HCT116 (cell line): ENCODE measurements at regions not wholly inside any gene's neighbourhood (a gene's known extent, or its start where the extent isn't known, plus 50 kb on each side); places are given as distances from the start of the nearest gene placed in this dataset.

Source experiments
- ATAC-seq: fragments of 200-7000 bp; cut with Tn5 transposase; 2 replicates; pipeline ENCODE4 v1.9.1; 2020; ENCODE audit warnings: mild to moderate bottlenecking, moderate library complexity
- BruUV-seq: library from RNA; stranded (reverse); fragments of 400-500 nt; replicated peaks from 2 replicates; lab custom pipeline; 2021; lab: Mats Ljungman, UMichigan
- CTCF ChIA-PET: fragments of 300-600 bp; sonication (Branson Sonifier 250); formaldehyde crosslinking; loops from one replicate; lab custom pipeline; 2021; ENCODE audit warnings: antibody characterized with exemption; lab: Charles Lee
- POLR2A ChIA-PET: fragments of 300-600, 350-600 bp; sonication (Branson Sonifier 250); formaldehyde crosslinking; loops from one replicate; lab custom pipeline; 2021; ENCODE audit warnings: antibody characterized with exemption; lab: Charles Lee
- RAD21 ChIA-PET, 2 experiments: fragments of 300-600 bp; sonication (Branson Sonifier 250); formaldehyde crosslinking; loops; one replicate each; lab custom pipeline; 2023; ENCODE audit warnings: low total read pairs in 2 of 2; ENCODE audit not compliant: uncharacterized antibody in 2 of 2, unreplicated experiment in 2 of 2, low non-redundant PET in 1 of 2; lab: Charles Lee
- DNase-seq: peaks from one replicate; pipeline ENCODE4 v3.0.0-alpha.2; 2010; ENCODE audit warnings: low read depth, low spot score
- H2AFZ ChIP-seq: fragments of 200-600 bp; shearing (Covaris generic), sonication (generic); 2 replicates; pipeline ENCODE4 v1.6.1; 2017; ENCODE audit warnings: low read depth, mixed run types, mixed read lengths, antibody characterized with exemption, low read length; ENCODE audit not compliant: poor library complexity, severe bottlenecking
- H3K27ac ChIP-seq: 2 replicates; pipeline ENCODE4 v1.5.1; 2012; ENCODE audit warnings: low read depth, low read length
- H3K27me3 ChIP-seq: fragments of 200-600 bp; sonication (generic); 2 replicates; pipeline ENCODE4 v1.6.1; 2016; ENCODE audit warnings: mixed run types, low read length, mixed read lengths; ENCODE audit not compliant: insufficient read depth
- H3K36me3 ChIP-seq, 2 experiments: fragments of 200-500 bp in 1 of 2; fragments of 200-600 bp in 1 of 2; sonication (Bioruptor generic) in 1 of 2; sonication (generic) in 1 of 2; 2 replicates each; pipeline versions ENCODE4 v1.5.1 to v1.6.1; 2014 to 2016; ENCODE audit warnings: low read length in 2 of 2, inconsistent platforms in 1 of 2, mixed read lengths in 1 of 2, mixed run types in 1 of 2; ENCODE audit not compliant: insufficient read depth in 2 of 2, control insufficient read depth in 1 of 2
- H3K4me1 ChIP-seq, 2 experiments: fragments of 200-600 bp in 1 of 2; sonication (generic) in 1 of 2; 2 replicates each; pipeline versions ENCODE4 v1.5.1 to v1.6.1; 2012 to 2017; ENCODE audit warnings: low read length in 2 of 2, inconsistent platforms in 1 of 2, mild to moderate bottlenecking in 1 of 2, mixed read lengths in 1 of 2, mixed run types in 1 of 2, moderate library complexity in 1 of 2; ENCODE audit not compliant: insufficient read depth in 2 of 2, control insufficient read depth in 1 of 2
- H3K4me2 ChIP-seq: fragments of 200-600 bp; sonication (generic); 2 replicates; pipeline ENCODE4 v1.6.1; 2017; ENCODE audit warnings: mixed run types, low read length, mixed read lengths
- H3K4me3 ChIP-seq, 2 experiments: fragments of 200-600 bp in 1 of 2; sonication (generic) in 1 of 2; replicated peaks in 1 of 2; 2 replicates each; pipeline ENCODE4 v1.5.1; 2011 to 2016; ENCODE audit warnings: low read length in 2 of 2, control low read depth in 1 of 2, low read depth in 1 of 2, mild to moderate bottlenecking in 1 of 2, mixed read lengths in 1 of 2, mixed run types in 1 of 2
- H3K79me2 ChIP-seq: fragments of 200-600 bp; sonication (generic); 2 replicates; pipeline ENCODE4 v1.6.1; 2017; ENCODE audit warnings: mild to moderate bottlenecking, mixed run types, low read length, moderate library complexity, mixed read lengths; ENCODE audit not compliant: insufficient read depth
- H3K9ac ChIP-seq: fragments of 200-600 bp; sonication (generic); 2 replicates; pipeline ENCODE4 v1.6.1; 2016; ENCODE audit warnings: low read length, mixed read lengths
- H3K9me2 ChIP-seq: fragments of 200-600 bp; sonication (generic), shearing (Covaris generic); 2 replicates; pipeline ENCODE4 v1.6.1; 2017; ENCODE audit warnings: mixed run types, mild to moderate bottlenecking, moderate library complexity; ENCODE audit not compliant: insufficient read depth
- H3K9me3 ChIP-seq, 2 experiments: fragments of 200-500 bp in 1 of 2; fragments of 200-600 bp in 1 of 2; sonication (Bioruptor generic) in 1 of 2; sonication (generic) in 1 of 2; 2 replicates each; pipeline ENCODE4 v1.6.1; 2014 to 2017; ENCODE audit warnings: low read length in 2 of 2, mixed read lengths in 2 of 2, inconsistent platforms in 1 of 2, low read depth in 1 of 2, mild to moderate bottlenecking in 1 of 2, mixed run types in 1 of 2, moderate library complexity in 1 of 2; ENCODE audit not compliant: control insufficient read depth in 1 of 2, insufficient read depth in 1 of 2
- H4K20me1 ChIP-seq: fragments of 200-600 bp; sonication (generic), shearing (Covaris generic); 2 replicates; pipeline ENCODE4 v1.6.1; 2017; ENCODE audit warnings: mixed run types, mild to moderate bottlenecking, moderate library complexity; ENCODE audit not compliant: insufficient read depth
- ATF3 ChIP-seq: IDR thresholded peaks from 2 replicates; pipeline ENCODE4 v1.6.1; 2012
- CBX3 ChIP-seq: IDR thresholded peaks from 2 replicates; pipeline ENCODE4 v1.6.1; 2012; ENCODE audit warnings: low read depth
- ELF1 ChIP-seq: IDR thresholded peaks from 2 replicates; pipeline ENCODE4 v1.6.1; 2012; ENCODE audit warnings: low read depth, borderline replicate concordance
- EZH2phosphoT487 ChIP-seq: fragments of 200-600 bp; IDR thresholded peaks from 2 replicates; pipeline ENCODE4 v1.6.1; 2018; ENCODE audit warnings: antibody characterized with exemption, borderline replicate concordance
- FOSL1 ChIP-seq: IDR thresholded peaks from 2 replicates; pipeline ENCODE4 v1.6.1; 2012; ENCODE audit warnings: low read depth
- SP1 ChIP-seq: IDR thresholded peaks from 2 replicates; pipeline ENCODE4 v1.6.1; 2012; ENCODE audit warnings: low read depth
- TCF7L2 ChIP-seq: IDR thresholded peaks from 2 replicates; pipeline ENCODE4 v1.7.0; 2011; ENCODE audit warnings: borderline replicate concordance, inconsistent platforms; ENCODE audit not compliant: insufficient read depth, insufficient read length; ENCODE audit errors: extremely low read depth
- ZFX ChIP-seq: fragments of 450-650 bp; IDR thresholded peaks from 2 replicates; pipeline ENCODE4 v1.6.1; 2017
- ZNF274 ChIP-seq: fragments of 200-500 bp; sonication (Bioruptor generic); IDR thresholded peaks from 2 replicates; pipeline ENCODE4 v1.6.1; 2014; ENCODE audit warnings: mild to moderate bottlenecking, low read depth, low read length, inconsistent platforms
- intact Hi-C: fragments of 100-400 bp; cut with micrococcal nuclease; formaldehyde crosslinking; loops from 2 replicates; pipeline ENCODE4 v1.10.0; 2022
- TF ChIP-seq, protein P1 (sequence below): IDR thresholded peaks from 2 replicates; pipeline ENCODE4 v1.6.1; 2012
- TF ChIP-seq, protein P2 (sequence below): IDR thresholded peaks from 2 replicates; pipeline ENCODE4 v1.6.1; 2012; ENCODE audit warnings: low read depth
- TF ChIP-seq, protein P3 (sequence below): IDR thresholded peaks from 2 replicates; pipeline ENCODE4 v1.6.1; 2011; ENCODE audit warnings: mild to moderate bottlenecking, low read length, moderate library complexity; ENCODE audit not compliant: insufficient replicate concordance; ENCODE audit errors: extremely low read depth

- H2AFZ ChIP-seq, result no peak overlapping the region
- H3K27ac ChIP-seq, result no peak overlapping the region
- no peak overlapping the region for H3K9ac ChIP-seq
- no peaks in the 10 kb centered on the region for H3K79me2 ChIP-seq
- DNase-seq, result no peak
- H3K27me3 ChIP-seq, result no peaks in the 10 kb centered on the region
- RAD21 ChIA-PET, result no interaction called here
- BruUV-seq, result no TSS peak
- H3K9me2 ChIP-seq, result no peaks in the 10 kb centered on the region
- H3K4me3 ChIP-seq, result no peak overlapping the region
- no peak for ATAC-seq
- H3K4me2 ChIP-seq, result no peak overlapping the region
- no peaks in the 10 kb centered on the region for H3K36me3 ChIP-seq
- intact Hi-C loops, result no loop called here
- H4K20me1 ChIP-seq, result no peaks in the 10 kb centered on the region
- no peaks in the 10 kb centered on the region for H3K9me3 ChIP-seq
- TF ChIP-seq, protein P1, sequence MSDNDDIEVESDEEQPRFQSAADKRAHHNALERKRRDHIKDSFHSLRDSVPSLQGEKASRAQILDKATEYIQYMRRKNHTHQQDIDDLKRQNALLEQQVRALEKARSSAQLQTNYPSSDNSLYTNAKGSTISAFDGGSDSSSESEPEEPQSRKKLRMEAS, result no peak
- TF ChIP-seq ELF1, result no peak
- TF ChIP-seq ATF3, result no peak
- TF ChIP-seq, protein P2, sequence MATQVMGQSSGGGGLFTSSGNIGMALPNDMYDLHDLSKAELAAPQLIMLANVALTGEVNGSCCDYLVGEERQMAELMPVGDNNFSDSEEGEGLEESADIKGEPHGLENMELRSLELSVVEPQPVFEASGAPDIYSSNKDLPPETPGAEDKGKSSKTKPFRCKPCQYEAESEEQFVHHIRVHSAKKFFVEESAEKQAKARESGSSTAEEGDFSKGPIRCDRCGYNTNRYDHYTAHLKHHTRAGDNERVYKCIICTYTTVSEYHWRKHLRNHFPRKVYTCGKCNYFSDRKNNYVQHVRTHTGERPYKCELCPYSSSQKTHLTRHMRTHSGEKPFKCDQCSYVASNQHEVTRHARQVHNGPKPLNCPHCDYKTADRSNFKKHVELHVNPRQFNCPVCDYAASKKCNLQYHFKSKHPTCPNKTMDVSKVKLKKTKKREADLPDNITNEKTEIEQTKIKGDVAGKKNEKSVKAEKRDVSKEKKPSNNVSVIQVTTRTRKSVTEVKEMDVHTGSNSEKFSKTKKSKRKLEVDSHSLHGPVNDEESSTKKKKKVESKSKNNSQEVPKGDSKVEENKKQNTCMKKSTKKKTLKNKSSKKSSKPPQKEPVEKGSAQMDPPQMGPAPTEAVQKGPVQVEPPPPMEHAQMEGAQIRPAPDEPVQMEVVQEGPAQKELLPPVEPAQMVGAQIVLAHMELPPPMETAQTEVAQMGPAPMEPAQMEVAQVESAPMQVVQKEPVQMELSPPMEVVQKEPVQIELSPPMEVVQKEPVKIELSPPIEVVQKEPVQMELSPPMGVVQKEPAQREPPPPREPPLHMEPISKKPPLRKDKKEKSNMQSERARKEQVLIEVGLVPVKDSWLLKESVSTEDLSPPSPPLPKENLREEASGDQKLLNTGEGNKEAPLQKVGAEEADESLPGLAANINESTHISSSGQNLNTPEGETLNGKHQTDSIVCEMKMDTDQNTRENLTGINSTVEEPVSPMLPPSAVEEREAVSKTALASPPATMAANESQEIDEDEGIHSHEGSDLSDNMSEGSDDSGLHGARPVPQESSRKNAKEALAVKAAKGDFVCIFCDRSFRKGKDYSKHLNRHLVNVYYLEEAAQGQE, result no peak
- no peak for TF ChIP-seq SP1
- no peak for TF ChIP-seq FOSL1
- no peak for TF ChIP-seq EZH2phosphoT487
- no peak for TF ChIP-seq ZFX
- no peak for TF ChIP-seq ZNF274
- no peak for TF ChIP-seq CBX3
- TF ChIP-seq, protein P3, sequence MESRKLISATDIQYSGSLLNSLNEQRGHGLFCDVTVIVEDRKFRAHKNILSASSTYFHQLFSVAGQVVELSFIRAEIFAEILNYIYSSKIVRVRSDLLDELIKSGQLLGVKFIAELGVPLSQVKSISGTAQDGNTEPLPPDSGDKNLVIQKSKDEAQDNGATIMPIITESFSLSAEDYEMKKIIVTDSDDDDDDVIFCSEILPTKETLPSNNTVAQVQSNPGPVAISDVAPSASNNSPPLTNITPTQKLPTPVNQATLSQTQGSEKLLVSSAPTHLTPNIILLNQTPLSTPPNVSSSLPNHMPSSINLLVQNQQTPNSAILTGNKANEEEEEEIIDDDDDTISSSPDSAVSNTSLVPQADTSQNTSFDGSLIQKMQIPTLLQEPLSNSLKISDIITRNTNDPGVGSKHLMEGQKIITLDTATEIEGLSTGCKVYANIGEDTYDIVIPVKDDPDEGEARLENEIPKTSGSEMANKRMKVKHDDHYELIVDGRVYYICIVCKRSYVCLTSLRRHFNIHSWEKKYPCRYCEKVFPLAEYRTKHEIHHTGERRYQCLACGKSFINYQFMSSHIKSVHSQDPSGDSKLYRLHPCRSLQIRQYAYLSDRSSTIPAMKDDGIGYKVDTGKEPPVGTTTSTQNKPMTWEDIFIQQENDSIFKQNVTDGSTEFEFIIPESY, result no peak
- no peak for TF ChIP-seq TCF7L2
- peaks cover 3% of the 10 kb centered on the region in 2 experiments; a peak in 2 of 4 replicates for H3K4me1 ChIP-seq
- CTCF ChIA-PET, result no interaction called here
- POLR2A ChIA-PET, result no interaction called here
Measured at GRCh38 chr1:231107151-231107550, 54.7 kb upstream of the TRIM67 start.
